ENCODE measurements at regions not wholly inside any gene's neighbourhood (a gene's known extent, or its start where the extent isn't known, plus 50 kb on each side); places are given as distances from the start of the nearest gene placed in this dataset.

DNA sequence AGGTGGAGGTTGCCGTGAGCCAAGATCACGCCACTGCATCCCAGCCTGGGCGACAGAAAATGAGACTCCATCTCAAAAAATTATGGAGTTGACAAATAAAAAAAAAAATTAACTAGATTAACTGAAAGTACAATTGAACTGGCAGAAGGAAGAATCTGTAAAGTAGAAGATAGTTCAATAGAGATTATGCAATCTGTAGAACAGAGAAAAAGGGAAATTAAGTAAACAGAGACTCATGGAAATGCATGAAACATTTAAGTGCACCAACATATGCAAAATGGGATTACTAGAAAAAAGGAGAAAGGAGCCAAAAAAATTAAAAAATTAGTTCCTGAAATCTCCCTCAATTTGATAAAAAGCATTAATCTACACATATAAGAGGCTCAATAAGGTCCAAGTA lies 188.8 kb upstream of the KHDRBS2 start:
- no peak for DNase-seq

GRCh38 chr6:62466607-62467006 lies 180.6 kb upstream of the KHDRBS2 start:
- no peak for DNase-seq

GRCh38 chr6:62465206-62465605 lies 179.2 kb upstream of the KHDRBS2 start:
- DNase-seq, result no peak

DNA sequence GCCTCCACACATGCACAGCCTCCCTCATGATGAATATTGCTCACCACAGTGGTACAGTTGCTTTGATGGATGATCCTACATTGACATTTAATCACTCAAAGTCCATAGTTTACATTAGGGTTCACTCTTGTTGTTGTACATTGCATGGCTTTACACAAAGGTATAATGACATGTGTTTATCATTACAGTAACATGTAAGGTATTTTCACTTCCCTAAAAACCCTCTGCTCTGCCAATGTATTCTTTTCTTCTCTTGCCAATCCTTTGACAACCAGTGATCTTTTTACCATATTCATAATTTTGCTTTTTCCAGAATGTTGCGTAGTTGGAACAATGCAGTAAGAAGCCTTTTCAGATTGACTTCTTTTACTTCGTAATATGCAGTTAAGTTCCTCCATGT lies 166.6 kb upstream of the KHDRBS2 start:
- no peak for DNase-seq

- DNase-seq, result no peak
Measured at GRCh38 chr6:62446647-62447316, 160.8 kb upstream of the KHDRBS2 start.

DNA sequence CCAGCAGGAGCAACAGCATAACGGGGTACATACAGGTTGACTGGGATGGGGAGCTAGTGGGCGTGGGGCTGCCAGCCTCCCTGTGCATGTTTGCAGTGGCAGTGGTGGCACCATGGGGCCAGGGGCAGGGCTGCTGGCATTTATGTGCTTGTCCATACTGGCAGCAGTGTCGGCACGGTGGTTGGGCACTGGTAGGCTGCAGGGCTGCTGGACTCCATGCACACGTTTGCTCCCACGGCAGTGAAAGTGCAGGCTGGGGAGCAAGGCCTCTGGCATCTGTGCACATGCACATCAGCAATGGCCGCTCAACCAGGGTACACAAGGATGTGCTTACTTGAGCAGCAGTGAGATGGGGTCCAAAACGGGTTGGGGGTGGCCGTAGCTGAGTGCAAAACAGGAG lies 159.5 kb upstream of the KHDRBS2 start:
- DNase-seq, result no peak

DNA sequence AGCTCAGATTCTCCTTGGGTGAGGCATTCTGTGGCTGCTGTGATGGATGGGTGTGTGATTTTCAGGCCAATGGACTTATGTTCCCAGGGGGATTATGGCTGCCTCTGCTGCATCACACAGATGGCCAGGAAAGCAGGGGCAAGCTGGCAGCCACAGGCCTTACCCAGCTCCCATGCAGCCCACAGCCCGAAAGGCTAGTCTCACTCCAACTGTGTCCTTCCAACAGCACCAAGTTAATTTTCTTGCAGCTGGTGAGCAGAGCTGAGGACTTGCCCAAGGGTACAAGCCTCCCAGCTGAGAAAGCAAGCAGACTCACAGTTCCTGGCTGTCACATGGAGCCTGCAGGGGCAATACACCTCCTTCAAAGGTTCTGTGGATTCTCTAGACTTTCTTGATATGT lies 155.2 kb upstream of the KHDRBS2 start:
- DNase-seq, result no peak

DNA sequence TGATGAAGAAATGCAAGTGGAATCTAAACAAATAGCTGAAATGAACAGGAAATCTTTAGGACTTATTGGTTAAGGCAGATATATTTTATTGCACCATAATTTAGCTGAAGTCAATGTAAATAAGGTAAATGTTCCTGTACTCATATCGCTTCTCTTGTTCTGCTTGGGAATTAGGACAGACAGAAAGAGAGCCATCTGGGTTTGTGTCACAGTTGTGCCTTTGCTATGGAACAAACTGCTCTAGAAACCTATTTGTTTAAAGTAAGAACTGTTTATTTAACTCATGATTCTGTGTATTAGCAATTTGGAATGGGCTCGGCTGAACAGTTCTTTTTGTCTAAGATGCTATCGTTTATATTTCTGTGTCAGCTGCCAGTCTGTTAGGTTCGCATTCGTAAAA lies 143.8 kb upstream of the KHDRBS2 start:
- DNase-seq, result no peak

DNA sequence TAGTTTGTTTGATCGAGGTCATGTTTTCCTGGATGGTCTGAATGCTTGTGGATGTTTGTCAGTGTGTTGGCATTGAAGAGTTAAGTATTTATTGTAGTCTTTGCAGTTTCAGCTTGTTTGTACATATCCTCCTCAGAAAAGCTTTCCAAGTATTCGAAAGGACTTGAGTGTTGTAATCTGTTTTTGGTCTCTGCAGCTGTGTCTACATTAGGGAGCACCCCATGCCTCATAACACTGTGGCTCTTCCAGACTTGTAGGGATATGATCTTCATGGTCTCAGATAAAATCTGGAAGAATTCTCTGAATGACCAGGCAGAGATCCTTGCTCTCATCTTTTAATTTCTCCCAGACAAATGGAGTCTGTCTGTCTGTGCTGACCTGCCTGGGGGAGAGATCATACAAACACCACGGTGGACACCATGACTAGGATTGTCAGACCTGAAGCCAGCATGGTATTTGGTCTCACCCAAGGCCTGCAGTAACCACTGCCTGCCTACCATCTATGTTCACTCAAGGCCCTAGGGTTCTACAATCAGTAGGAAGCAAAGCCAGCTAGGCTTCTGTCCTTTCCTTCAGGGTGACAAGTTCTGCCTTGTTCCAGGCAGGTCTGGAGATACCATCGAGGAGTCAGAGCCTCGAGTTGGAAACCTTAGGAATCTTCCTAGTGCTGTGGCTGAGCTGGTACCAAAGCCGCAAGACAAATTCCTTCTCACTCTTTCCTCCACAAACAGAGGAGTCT lies 114.7 kb upstream of the KHDRBS2 start:
- no peak for DNase-seq

GRCh38 chr6:62393608-62394007 lies 107.6 kb upstream of the KHDRBS2 start:
- DNase-seq, result no peak

DNA sequence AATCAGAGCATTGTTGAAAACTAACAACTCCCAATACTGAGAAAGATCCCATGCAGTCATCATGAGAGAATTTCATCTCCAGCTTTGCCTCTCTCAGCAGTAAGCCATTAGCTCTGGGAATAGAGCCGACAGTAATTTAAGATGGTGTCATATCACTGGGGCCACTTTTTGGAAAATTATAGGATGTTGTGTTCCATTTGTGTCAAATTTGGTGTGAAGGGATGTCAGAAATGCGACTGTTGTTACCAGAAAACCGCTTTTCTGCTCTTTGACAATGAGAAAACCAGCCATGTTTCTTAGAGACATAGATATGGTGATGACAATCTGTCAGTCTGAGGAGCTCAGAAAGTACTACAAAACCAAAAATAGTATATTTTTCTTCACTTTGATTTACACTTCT lies 106.3 kb upstream of the KHDRBS2 start:
- no peak for DNase-seq

DNA sequence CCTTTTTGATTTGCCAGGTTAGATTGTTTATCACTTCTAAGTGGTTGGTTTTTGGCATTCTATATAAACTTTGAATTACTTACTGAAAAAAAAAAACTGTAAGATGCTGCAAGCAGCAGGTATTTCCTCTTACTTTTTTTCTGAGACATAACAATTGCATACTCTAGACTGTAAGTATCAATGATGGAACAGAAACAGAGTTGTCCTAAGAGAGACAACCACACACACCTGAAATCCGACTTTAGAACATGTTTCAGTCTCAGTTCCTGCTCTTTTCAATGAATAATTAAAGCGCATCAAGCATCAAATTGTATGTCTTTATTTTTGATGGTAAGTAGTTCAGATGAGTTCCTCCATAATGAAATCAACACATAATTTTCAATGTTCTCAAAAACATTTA lies 105.3 kb upstream of the KHDRBS2 start:
- no peak for DNase-seq

GRCh38 chr6:62390401-62390800 lies 104.4 kb upstream of the KHDRBS2 start:
- DNase-seq, result no peak

DNA sequence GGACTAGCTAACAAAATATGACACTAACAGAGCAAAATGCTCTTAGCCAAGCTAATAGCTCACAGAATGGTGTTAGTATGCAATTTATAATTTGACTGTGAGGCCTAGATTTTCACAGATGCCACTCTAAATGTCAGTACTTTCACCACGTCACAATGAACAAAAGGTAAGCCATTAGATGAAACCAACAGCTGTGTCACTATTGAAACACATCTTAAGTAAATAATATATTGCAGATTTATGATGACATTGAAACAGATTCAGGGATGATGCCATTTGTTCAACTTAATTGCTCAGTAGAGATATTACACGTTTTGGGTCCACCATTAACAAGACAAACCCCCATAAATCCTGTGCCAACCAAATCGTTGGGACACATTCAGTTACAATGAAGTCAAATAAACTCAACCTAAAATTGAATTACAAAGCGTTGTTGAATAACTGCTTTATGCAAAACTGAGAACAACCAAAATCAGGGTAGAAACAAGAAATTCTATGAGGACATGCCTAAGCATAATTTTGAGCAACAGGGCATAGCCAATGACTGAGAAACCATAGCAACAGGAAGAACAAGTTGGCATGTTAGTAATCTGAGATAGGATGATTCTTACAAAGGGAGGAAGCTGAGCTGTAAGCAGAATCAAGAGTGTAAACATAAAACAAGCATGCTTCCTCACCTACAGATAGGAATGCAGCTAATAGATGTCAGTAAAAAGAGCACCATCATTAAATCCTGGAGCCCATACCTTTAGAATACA lies 85.6 kb upstream of the KHDRBS2 start:
- DNase-seq, result peak; percentile 98

- DNase-seq, result no peak
Measured at GRCh38 chr6:62367601-62368000, 81.6 kb upstream of the KHDRBS2 start.

DNA sequence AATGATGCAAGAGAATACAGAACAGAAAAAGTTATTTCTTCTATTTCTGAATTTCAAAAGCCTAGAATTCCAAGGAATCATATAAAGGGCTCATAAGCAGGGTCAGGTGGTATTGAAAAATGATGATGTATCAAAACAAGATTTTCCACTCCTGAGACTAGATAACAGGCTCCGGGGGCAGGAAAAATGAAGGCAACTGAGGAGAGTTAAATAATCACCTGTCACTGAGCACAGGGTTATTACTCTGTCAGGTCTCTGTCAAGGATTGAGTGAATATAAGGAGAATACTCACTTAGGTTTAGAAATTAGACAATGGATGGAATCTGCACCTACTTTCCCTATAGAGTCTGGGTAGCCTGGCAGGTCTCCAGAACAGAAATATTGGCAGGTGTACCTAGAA lies 76.1 kb upstream of the KHDRBS2 start:
- no peak for DNase-seq

DNA sequence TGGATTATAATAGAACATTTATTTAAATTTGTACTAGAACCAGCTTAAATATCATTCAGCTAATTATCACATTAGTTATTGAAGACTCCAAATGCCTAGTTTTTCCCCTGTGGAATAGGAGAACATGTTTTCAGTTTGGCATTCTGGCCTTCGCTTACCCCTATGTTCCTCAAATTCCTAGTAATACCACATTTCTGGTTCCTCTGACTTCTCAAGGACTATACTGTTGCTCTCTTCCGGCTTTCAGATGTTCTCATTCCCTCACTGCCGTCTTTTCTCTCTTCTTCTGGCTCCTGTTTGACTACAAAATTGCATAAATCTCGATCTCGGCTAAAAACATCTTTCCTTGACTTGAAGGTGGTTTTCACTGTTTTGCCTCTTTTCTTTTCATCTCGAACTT lies 71.8 kb upstream of the KHDRBS2 start:
- DNase-seq, result no peak

DNA sequence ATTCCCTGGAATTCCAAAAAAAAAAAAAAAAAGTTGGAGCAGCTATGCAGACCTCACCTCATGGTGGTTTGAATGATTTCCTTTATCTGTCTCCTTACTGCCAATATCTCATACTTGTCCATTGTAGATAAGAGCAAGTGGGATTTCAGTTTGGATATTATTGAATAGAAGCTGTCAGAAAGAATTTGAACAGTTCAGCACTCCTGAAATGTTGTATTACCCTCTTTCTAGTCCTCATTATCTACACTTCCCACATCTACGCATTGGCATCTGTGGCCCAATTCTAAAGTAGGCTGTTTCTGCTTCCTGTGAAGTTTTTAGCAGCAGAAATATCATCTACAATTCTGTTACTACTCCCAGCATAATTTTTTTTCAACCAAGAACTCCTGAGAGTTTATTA lies 68.2 kb upstream of the KHDRBS2 start:
- no peak for DNase-seq

- no peak for DNase-seq
Measured at GRCh38 chr6:62345962-62346689, 60.1 kb upstream of the KHDRBS2 start.

- DNase-seq, result no peak
Measured at GRCh38 chr6:62345446-62345845, 59.4 kb upstream of the KHDRBS2 start.

GRCh38 chr6:62344850-62345249 lies 58.8 kb upstream of the KHDRBS2 start:
- DNase-seq, result no peak

DNA sequence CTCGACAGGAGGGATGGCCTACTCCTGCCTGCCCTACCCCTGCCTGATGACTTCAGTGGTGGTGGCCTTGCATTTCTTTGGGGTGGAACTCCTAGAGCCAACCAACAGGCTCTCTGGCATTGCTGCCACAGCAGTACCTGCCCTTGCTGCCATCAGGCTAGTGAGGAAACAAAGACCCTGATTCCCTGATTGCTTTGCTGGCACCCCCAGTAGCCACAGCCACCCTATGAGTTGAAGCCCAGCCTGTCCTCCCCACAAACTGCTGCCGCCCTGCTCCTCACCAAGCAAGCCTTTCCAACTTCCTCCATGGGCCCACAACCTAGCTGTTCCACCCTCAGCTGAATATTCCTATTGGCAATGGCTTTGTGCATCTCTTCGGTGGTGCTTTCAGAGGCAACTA lies 52.5 kb upstream of the KHDRBS2 start:
- no peak for DNase-seq
